ENCODE measurements at regions not wholly inside any gene's neighbourhood (a gene's known extent, or its start where the extent isn't known, plus 50 kb on each side); places are given as distances from the start of the nearest gene placed in this dataset.

- no peak for TF ChIP-seq CTCF (IDR thresholded peaks at IDR 0.05)
- no peak for TF ChIP-seq POLR2A (IDR thresholded peaks at IDR 0.05; ENCODE audit: low read depth)
- no peak for TF ChIP-seq POLR2AphosphoS5 (IDR thresholded peaks at IDR 0.05)
- no peak for TF ChIP-seq EP300 (IDR thresholded peaks at IDR 0.05)
Measured at GRCh38 chr11:131066551-131066950, 150.3 kb upstream of the SNX19 start.
